H1 (cell line): ENCODE measurements at regions not wholly inside any gene's neighbourhood (a gene's known extent, or its start where the extent isn't known, plus 50 kb on each side); places are given as distances from the start of the nearest gene placed in this dataset.

ENCODE experiments used
- CTCF ChIA-PET: fragments of 300-600 bp; sonication (Branson Sonifier 250); formaldehyde crosslinking; loops from one replicate; lab custom pipeline; 2021; ENCODE audit not compliant: partially characterized antibody; lab: Charles Lee
- POLR2A ChIA-PET: fragments of 300-600 bp; sonication (Branson Sonifier 250); formaldehyde crosslinking; loops from one replicate; lab custom pipeline; 2021; ENCODE audit warnings: inconsistent platforms; ENCODE audit not compliant: partially characterized antibody; lab: Charles Lee
- DNase-seq, 2 experiments: peaks; one replicate each; pipeline versions ENCODE4 v3.0.0 to v3.0.0-alpha.2; 2010 to 2022; ENCODE audit warnings: low spot score in 2 of 2, low read depth in 1 of 2, mixed read lengths in 1 of 2
- FAIRE-seq: peaks from 2 replicates; lab custom pipeline; 2011; peaks lifted over from hg19 to GRCh38; lab: Jason Lieb, UNC
- H2AFZ ChIP-seq: 2 replicates; pipeline ENCODE4 v1.8.1; 2012; ENCODE audit warnings: low read length, inconsistent platforms
- H2AK5ac ChIP-seq: 2 replicates; pipeline ENCODE4 v1.6.1; 2013; ENCODE audit warnings: low read depth, low read length
- H2BK120ac ChIP-seq: replicated peaks from 2 replicates; pipeline ENCODE3; 2013; ENCODE audit warnings: low read depth, low read length, inconsistent platforms
- H2BK12ac ChIP-seq: 2 replicates; pipeline ENCODE4 v1.6.1; 2013; ENCODE audit warnings: low read depth, low read length
- H2BK15ac ChIP-seq: 2 replicates; pipeline ENCODE4 v1.6.1; 2013; ENCODE audit warnings: low read length
- H2BK20ac ChIP-seq: 2 replicates; pipeline ENCODE4 v1.6.1; 2013; ENCODE audit warnings: low read length
- H2BK5ac ChIP-seq: 2 replicates; pipeline ENCODE4 v1.6.1; 2013; ENCODE audit warnings: low read depth, low read length
- H3K14ac ChIP-seq: 2 replicates; pipeline ENCODE4 v1.6.1; 2013; ENCODE audit warnings: inconsistent platforms; ENCODE audit not compliant: insufficient read length
- H3K18ac ChIP-seq: 2 replicates; pipeline ENCODE4 v1.6.1; 2013; ENCODE audit warnings: low read length; ENCODE audit errors: extremely low read depth
- H3K23ac ChIP-seq: 2 replicates; pipeline ENCODE4 v1.6.1; 2013; ENCODE audit warnings: inconsistent platforms; ENCODE audit not compliant: insufficient read length
- H3K23me2 ChIP-seq: 2 replicates; pipeline ENCODE4 v1.6.1; 2013; ENCODE audit warnings: low read depth, low read length
- H3K27ac ChIP-seq: 2 replicates; pipeline ENCODE4 v1.6.1; 2011; ENCODE audit warnings: low read depth, low read length, inconsistent platforms
- H3K27me3 ChIP-seq, 4 experiments: replicated peaks in 1 of 4; 1 replicate in 1 of 4; 2 replicates in 3 of 4; pipeline versions ENCODE4 v1.6.1 to v1.8.1; 2011 to 2013; ENCODE audit warnings: low read length in 3 of 4, mild to moderate bottlenecking in 3 of 4, inconsistent platforms in 2 of 4, mixed read lengths in 2 of 4, moderate library complexity in 1 of 4; ENCODE audit not compliant: control insufficient read depth in 3 of 4, insufficient read depth in 3 of 4; ENCODE audit errors: extremely low read depth in 1 of 4
- H3K36me3 ChIP-seq, 4 experiments: 2 replicates each; pipeline versions ENCODE4 v1.6.1 to v1.8.1; 2011 to 2013; ENCODE audit warnings: mild to moderate bottlenecking in 4 of 4, low read length in 3 of 4, moderate library complexity in 2 of 4, control low read depth in 1 of 4, inconsistent platforms in 1 of 4; ENCODE audit not compliant: insufficient read depth in 4 of 4, control insufficient read depth in 2 of 4
- H3K4ac ChIP-seq: replicated peaks from 2 replicates; pipeline ENCODE3; 2013; ENCODE audit warnings: low read length, low read depth, mixed read lengths, inconsistent platforms; ENCODE audit not compliant: insufficient read length
- H3K4me1 ChIP-seq, 4 experiments: replicated peaks in 1 of 4; 1 replicate in 1 of 4; 2 replicates in 3 of 4; pipeline versions ENCODE4 v1.6.1 to v1.8.1; 2011 to 2013; ENCODE audit warnings: low read length in 3 of 4, inconsistent platforms in 2 of 4, mixed read lengths in 1 of 4; ENCODE audit not compliant: insufficient read depth in 4 of 4, control insufficient read depth in 3 of 4
- H3K4me2 ChIP-seq, 2 experiments: 2 replicates each; pipeline versions ENCODE4 v1.6.1 to v1.8.1; 2011 to 2013; ENCODE audit warnings: low read depth in 2 of 2, low read length in 2 of 2, control low read depth in 1 of 2, inconsistent platforms in 1 of 2, mild to moderate bottlenecking in 1 of 2; ENCODE audit not compliant: insufficient read depth in 1 of 2
- H3K4me3 ChIP-seq, 4 experiments: fragments of 200-600, 300-600 bp in 1 of 4; sonication (generic), shearing (Covaris generic), sonication (Bioruptor Twin) in 1 of 4; 2 replicates each; pipeline versions ENCODE4 v1.5.1 to v1.8.1; 2011 to 2016; ENCODE audit warnings: low read length in 4 of 4, low read depth in 3 of 4, control low read depth in 2 of 4, inconsistent platforms in 2 of 4, mild to moderate bottlenecking in 2 of 4, mixed read lengths in 1 of 4, moderate library complexity in 1 of 4; ENCODE audit not compliant: insufficient read depth in 2 of 4; ENCODE audit errors: extremely low read depth in 1 of 4
- H3K56ac ChIP-seq: replicated peaks from 2 replicates; pipeline ENCODE3; 2013; ENCODE audit warnings: low read depth, mild to moderate bottlenecking, mixed read lengths, low read length, inconsistent platforms; ENCODE audit not compliant: insufficient read length
- H3K79me1 ChIP-seq: 2 replicates; pipeline ENCODE4 v1.6.1; 2013; ENCODE audit warnings: low read depth, low read length, control low read depth
- H3K79me2 ChIP-seq, 2 experiments: 2 replicates each; pipeline versions ENCODE4 v1.6.1 to v1.8.1; 2012 to 2013; ENCODE audit warnings: low read length in 2 of 2, mild to moderate bottlenecking in 2 of 2, inconsistent platforms in 1 of 2; ENCODE audit not compliant: insufficient read depth in 2 of 2, control insufficient read depth in 1 of 2
- H3K9ac ChIP-seq, 4 experiments: replicated peaks in 1 of 4; 1 replicate in 1 of 4; 2 replicates in 3 of 4; pipeline versions ENCODE4 v1.6.1 to v1.8.1; 2011 to 2013; ENCODE audit warnings: low read depth in 3 of 4, low read length in 3 of 4, control low read depth in 2 of 4, mild to moderate bottlenecking in 2 of 4, moderate library complexity in 2 of 4, inconsistent platforms in 1 of 4; ENCODE audit errors: extremely low read depth in 1 of 4
- H3K9me3 ChIP-seq, 2 experiments: 2 replicates each; pipeline versions ENCODE4 v1.6.1 to v1.8.1; 2012 to 2013; ENCODE audit warnings: mild to moderate bottlenecking in 2 of 2, moderate library complexity in 2 of 2, control low read depth in 1 of 2, inconsistent platforms in 1 of 2, low read depth in 1 of 2, low read length in 1 of 2, mixed read lengths in 1 of 2; ENCODE audit not compliant: insufficient read depth in 2 of 2
- H4K20me1 ChIP-seq, 2 experiments: replicated peaks in 1 of 2; 2 replicates each; pipeline versions ENCODE3 to v1.8.1; 2011 to 2013; ENCODE audit warnings: inconsistent platforms in 2 of 2, low read length in 2 of 2, mild to moderate bottlenecking in 1 of 2; ENCODE audit not compliant: insufficient read depth in 2 of 2, control insufficient read depth in 1 of 2
- H4K5ac ChIP-seq: 2 replicates; pipeline ENCODE4 v1.6.1; 2013; ENCODE audit warnings: low read length, low read depth, mixed read lengths, inconsistent platforms; ENCODE audit not compliant: insufficient read length
- H4K8ac ChIP-seq: 2 replicates; pipeline ENCODE4 v1.8.0; 2013; ENCODE audit warnings: mild to moderate bottlenecking, moderate library complexity, low read length, inconsistent platforms; ENCODE audit not compliant: insufficient read depth; ENCODE audit errors: extremely low read depth
- H4K91ac ChIP-seq: replicated peaks from 2 replicates; pipeline ENCODE3; 2013; ENCODE audit warnings: low read length, mixed read lengths, inconsistent platforms; ENCODE audit not compliant: insufficient read length
- MAX ChIP-seq: IDR thresholded peaks from 2 replicates; pipeline ENCODE4 v1.6.1; 2012; ENCODE audit warnings: inconsistent platforms
- TEAD4 ChIP-seq: IDR thresholded peaks from 2 replicates; pipeline ENCODE4 v1.6.1; 2012; ENCODE audit warnings: low read depth, low read length, inconsistent platforms, mixed read lengths
- WGBS, 2 experiments: shearing (Covaris generic) in 1 of 2; methylation state at CpG; one replicate each; pipeline versions ENCODE4 v1.1.6 to v1.1.7; 2013 to 2015; ENCODE audit warnings: low lambda C conversion rate in 2 of 2, mixed read lengths in 2 of 2, inconsistent platforms in 1 of 2, low coverage in 1 of 2, missing lambda C conversion rate in 1 of 2; ENCODE audit not compliant: insufficient replicate concordance in 2 of 2, insufficient coverage in 1 of 2, insufficient read length in 1 of 2; ENCODE audit errors: extremely low coverage in 1 of 2, missing lambda C conversion rate in 1 of 2; 5-methylcytosine and 5-hydroxymethylcytosine counted together

- Histone ChIP-seq H4K5ac (no peak overlapping the region), H3K36me3 (no peaks in the 10 kb centered on the region), H3K79me2 (no peaks in the 10 kb centered on the region), H3K27me3 (no peaks in the 10 kb centered on the region), H4K8ac (no peak overlapping the region), H3K56ac (no peak overlapping the region), H3K18ac (no peak overlapping the region), H3K23me2 (no peaks in the 10 kb centered on the region), H2AFZ (no peak overlapping the region), H2AK5ac (no peak overlapping the region), H3K27ac (no peak overlapping the region), H2BK5ac (no peak overlapping the region), H4K91ac (no peak overlapping the region), H2BK20ac (no peak overlapping the region), H3K14ac (no peak overlapping the region), H3K4me1 (no peaks in the 10 kb centered on the region; a peak in 1 of 7 replicates), H3K4me3 (no peak overlapping the region), H3K4me2 (no peak overlapping the region), H3K79me1 (no peaks in the 10 kb centered on the region), H3K23ac (no peak overlapping the region), H4K20me1 (no peaks in the 10 kb centered on the region), H2BK12ac (no peak overlapping the region), H3K9ac (no peak overlapping the region), H2BK15ac (no peak overlapping the region), H3K4ac (no peak overlapping the region), H2BK120ac (no peak overlapping the region), H3K9me3 (no peaks in the 10 kb centered on the region)
- POLR2A ChIA-PET: no interaction called here
- WGBS, 2 experiments: 94% methylated on average over 5 of the region's 5 CpGs; no CpG with 5 or more reads in 1 of the 2 experiments
- TF ChIP-seq MAX (no peak), TEAD4 (no peak)
- no peak for DNase-seq
- CTCF ChIA-PET: interaction anchor here (1.1 to 1.6 kb wide), 3 partner anchors 11 to 30 kb away, joined by 3 to 7 read pairs (median 5); no protein-coding TSS in a partner anchor
- FAIRE-seq: no peak
Observed at GRCh38 chr20:6857927-6858326, 90.4 kb downstream of the BMP2 start.
